HCT116 (cell line): ENCODE measurements at regions not wholly inside any gene's neighbourhood (a gene's known extent, or its start where the extent isn't known, plus 50 kb on each side); places are given as distances from the start of the nearest gene placed in this dataset.

Experiments
- ATAC-seq: fragments of 200-7000 bp; cut with Tn5 transposase; 2 replicates; pipeline ENCODE4 v1.9.1; 2020; ENCODE audit warnings: mild to moderate bottlenecking, moderate library complexity
- BruUV-seq: library from RNA; stranded (reverse); fragments of 400-500 nt; replicated peaks from 2 replicates; lab custom pipeline; 2021; lab: Mats Ljungman, UMichigan
- CTCF ChIA-PET: fragments of 300-600 bp; sonication (Branson Sonifier 250); formaldehyde crosslinking; loops from one replicate; lab custom pipeline; 2021; ENCODE audit warnings: antibody characterized with exemption; lab: Charles Lee
- POLR2A ChIA-PET: fragments of 300-600, 350-600 bp; sonication (Branson Sonifier 250); formaldehyde crosslinking; loops from one replicate; lab custom pipeline; 2021; ENCODE audit warnings: antibody characterized with exemption; lab: Charles Lee
- RAD21 ChIA-PET, 2 experiments: fragments of 300-600 bp; sonication (Branson Sonifier 250); formaldehyde crosslinking; loops; one replicate each; lab custom pipeline; 2023; ENCODE audit warnings: low total read pairs in 2 of 2; ENCODE audit not compliant: uncharacterized antibody in 2 of 2, unreplicated experiment in 2 of 2, low non-redundant PET in 1 of 2; lab: Charles Lee
- DNase-seq: peaks from one replicate; pipeline ENCODE4 v3.0.0-alpha.2; 2010; ENCODE audit warnings: low read depth, low spot score
- H2AFZ ChIP-seq: fragments of 200-600 bp; shearing (Covaris generic), sonication (generic); 2 replicates; pipeline ENCODE4 v1.6.1; 2017; ENCODE audit warnings: low read depth, mixed run types, mixed read lengths, antibody characterized with exemption, low read length; ENCODE audit not compliant: poor library complexity, severe bottlenecking
- H3K27ac ChIP-seq: 2 replicates; pipeline ENCODE4 v1.5.1; 2012; ENCODE audit warnings: low read depth, low read length
- H3K27me3 ChIP-seq: fragments of 200-600 bp; sonication (generic); 2 replicates; pipeline ENCODE4 v1.6.1; 2016; ENCODE audit warnings: mixed run types, low read length, mixed read lengths; ENCODE audit not compliant: insufficient read depth
- H3K36me3 ChIP-seq, 2 experiments: fragments of 200-500 bp in 1 of 2; fragments of 200-600 bp in 1 of 2; sonication (Bioruptor generic) in 1 of 2; sonication (generic) in 1 of 2; 2 replicates each; pipeline versions ENCODE4 v1.5.1 to v1.6.1; 2014 to 2016; ENCODE audit warnings: low read length in 2 of 2, inconsistent platforms in 1 of 2, mixed read lengths in 1 of 2, mixed run types in 1 of 2; ENCODE audit not compliant: insufficient read depth in 2 of 2, control insufficient read depth in 1 of 2
- H3K4me1 ChIP-seq, 2 experiments: fragments of 200-600 bp in 1 of 2; sonication (generic) in 1 of 2; 2 replicates each; pipeline versions ENCODE4 v1.5.1 to v1.6.1; 2012 to 2017; ENCODE audit warnings: low read length in 2 of 2, inconsistent platforms in 1 of 2, mild to moderate bottlenecking in 1 of 2, mixed read lengths in 1 of 2, mixed run types in 1 of 2, moderate library complexity in 1 of 2; ENCODE audit not compliant: insufficient read depth in 2 of 2, control insufficient read depth in 1 of 2
- H3K4me2 ChIP-seq: fragments of 200-600 bp; sonication (generic); 2 replicates; pipeline ENCODE4 v1.6.1; 2017; ENCODE audit warnings: mixed run types, low read length, mixed read lengths
- H3K4me3 ChIP-seq, 2 experiments: fragments of 200-600 bp in 1 of 2; sonication (generic) in 1 of 2; replicated peaks in 1 of 2; 2 replicates each; pipeline ENCODE4 v1.5.1; 2011 to 2016; ENCODE audit warnings: low read length in 2 of 2, control low read depth in 1 of 2, low read depth in 1 of 2, mild to moderate bottlenecking in 1 of 2, mixed read lengths in 1 of 2, mixed run types in 1 of 2
- H3K79me2 ChIP-seq: fragments of 200-600 bp; sonication (generic); 2 replicates; pipeline ENCODE4 v1.6.1; 2017; ENCODE audit warnings: mild to moderate bottlenecking, mixed run types, low read length, moderate library complexity, mixed read lengths; ENCODE audit not compliant: insufficient read depth
- H3K9ac ChIP-seq: fragments of 200-600 bp; sonication (generic); 2 replicates; pipeline ENCODE4 v1.6.1; 2016; ENCODE audit warnings: low read length, mixed read lengths
- H3K9me2 ChIP-seq: fragments of 200-600 bp; sonication (generic), shearing (Covaris generic); 2 replicates; pipeline ENCODE4 v1.6.1; 2017; ENCODE audit warnings: mixed run types, mild to moderate bottlenecking, moderate library complexity; ENCODE audit not compliant: insufficient read depth
- H3K9me3 ChIP-seq, 2 experiments: fragments of 200-500 bp in 1 of 2; fragments of 200-600 bp in 1 of 2; sonication (Bioruptor generic) in 1 of 2; sonication (generic) in 1 of 2; 2 replicates each; pipeline ENCODE4 v1.6.1; 2014 to 2017; ENCODE audit warnings: low read length in 2 of 2, mixed read lengths in 2 of 2, inconsistent platforms in 1 of 2, low read depth in 1 of 2, mild to moderate bottlenecking in 1 of 2, mixed run types in 1 of 2, moderate library complexity in 1 of 2; ENCODE audit not compliant: control insufficient read depth in 1 of 2, insufficient read depth in 1 of 2
- H4K20me1 ChIP-seq: fragments of 200-600 bp; sonication (generic), shearing (Covaris generic); 2 replicates; pipeline ENCODE4 v1.6.1; 2017; ENCODE audit warnings: mixed run types, mild to moderate bottlenecking, moderate library complexity; ENCODE audit not compliant: insufficient read depth
- CBX3 ChIP-seq: IDR thresholded peaks from 2 replicates; pipeline ENCODE4 v1.6.1; 2012; ENCODE audit warnings: low read depth
- CEBPB ChIP-seq: IDR thresholded peaks from 2 replicates; pipeline ENCODE4 v1.6.1; 2012; ENCODE audit warnings: low read depth
- EGR1 ChIP-seq: IDR thresholded peaks from 2 replicates; pipeline ENCODE4 v1.6.1; 2012; ENCODE audit warnings: low read depth
- ELF1 ChIP-seq: IDR thresholded peaks from 2 replicates; pipeline ENCODE4 v1.6.1; 2012; ENCODE audit warnings: low read depth, borderline replicate concordance
- EZH2 ChIP-seq: fragments of 200-600 bp; sonication (generic); IDR thresholded peaks from 2 replicates; pipeline ENCODE4 v1.6.1; 2017; ENCODE audit warnings: antibody characterized with exemption, mixed run types
- EZH2phosphoT487 ChIP-seq: fragments of 200-600 bp; IDR thresholded peaks from 2 replicates; pipeline ENCODE4 v1.6.1; 2018; ENCODE audit warnings: antibody characterized with exemption, borderline replicate concordance
- JUND ChIP-seq: IDR thresholded peaks from 2 replicates; pipeline ENCODE4 v1.6.1; 2012
- MAX ChIP-seq: IDR thresholded peaks from 2 replicates; pipeline ENCODE4 v1.6.1; 2012
- POLR2A ChIP-seq: IDR thresholded peaks from 2 replicates; pipeline ENCODE4 v1.7.0; 2011; ENCODE audit warnings: borderline replicate concordance; ENCODE audit not compliant: insufficient read depth, insufficient read length; ENCODE audit errors: extremely low read depth
- RAD21 ChIP-seq: IDR thresholded peaks from 2 replicates; pipeline ENCODE4 v1.6.1; 2012; ENCODE audit warnings: low read depth, mild to moderate bottlenecking
- REST ChIP-seq: IDR thresholded peaks from 2 replicates; pipeline ENCODE4 v1.6.1; 2012; ENCODE audit warnings: low read depth
- SIN3A ChIP-seq: IDR thresholded peaks from 2 replicates; pipeline ENCODE4 v1.6.1; 2012; ENCODE audit warnings: low read depth
- SP1 ChIP-seq: IDR thresholded peaks from 2 replicates; pipeline ENCODE4 v1.6.1; 2012; ENCODE audit warnings: low read depth
- SRF ChIP-seq: IDR thresholded peaks from 2 replicates; pipeline ENCODE4 v1.6.1; 2012; ENCODE audit warnings: low read depth
- YY1 ChIP-seq: IDR thresholded peaks from 2 replicates; pipeline ENCODE4 v1.6.1; 2011; ENCODE audit warnings: low read length, low read depth, moderate library complexity, mild to moderate bottlenecking; ENCODE audit not compliant: insufficient replicate concordance; ENCODE audit errors: extremely low read depth
- ZBTB33 ChIP-seq: IDR thresholded peaks from 2 replicates; pipeline ENCODE4 v1.6.1; 2011; ENCODE audit warnings: mild to moderate bottlenecking, low read length, moderate library complexity; ENCODE audit not compliant: insufficient replicate concordance; ENCODE audit errors: extremely low read depth
- ZFX ChIP-seq: fragments of 450-650 bp; IDR thresholded peaks from 2 replicates; pipeline ENCODE4 v1.6.1; 2017
- intact Hi-C: fragments of 100-400 bp; cut with micrococcal nuclease; formaldehyde crosslinking; loops from 2 replicates; pipeline ENCODE4 v1.10.0; 2022
- TF ChIP-seq, protein P1 (sequence below): IDR thresholded peaks from 2 replicates; pipeline ENCODE4 v1.6.1; 2012

GRCh38 chr10:3263082-3263481 is 90.5 kb upstream of the PITRM1 start:
- Histone ChIP-seq H3K4me1 (peaks cover 0 to 10% of the 10 kb centered on the region in 2 experiments; a peak in 2 of 4 replicates), H3K9me3 (no peaks in the 10 kb centered on the region), H4K20me1 (no peaks in the 10 kb centered on the region), H3K4me3 (no peak overlapping the region), H3K4me2 (no peak overlapping the region), H3K36me3 (no peaks in the 10 kb centered on the region), H3K27me3 (no peaks in the 10 kb centered on the region), H2AFZ (no peak overlapping the region), H3K79me2 (no peaks in the 10 kb centered on the region), H3K27ac (no peak overlapping the region), H3K9ac (no peak overlapping the region), H3K9me2 (no peaks in the 10 kb centered on the region)
- TF ChIP-seq EGR1 = no peak
- no peak for TF ChIP-seq MAX
- TF ChIP-seq EZH2 = no peak
- no peak for TF ChIP-seq ELF1
- TF ChIP-seq RAD21 = no peak
- TF ChIP-seq SRF = no peak
- TF ChIP-seq POLR2A = no peak
- no peak for TF ChIP-seq SIN3A
- TF ChIP-seq, protein P1, sequence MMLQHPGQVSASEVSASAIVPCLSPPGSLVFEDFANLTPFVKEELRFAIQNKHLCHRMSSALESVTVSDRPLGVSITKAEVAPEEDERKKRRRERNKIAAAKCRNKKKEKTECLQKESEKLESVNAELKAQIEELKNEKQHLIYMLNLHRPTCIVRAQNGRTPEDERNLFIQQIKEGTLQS = no peak
- no peak for TF ChIP-seq CEBPB
- no peak for TF ChIP-seq JUND
- TF ChIP-seq EZH2phosphoT487 = no peak
- no peak for TF ChIP-seq YY1
- TF ChIP-seq SP1 = no peak
- no peak for TF ChIP-seq ZFX
- no peak for TF ChIP-seq ZBTB33
- TF ChIP-seq REST = no peak
- no peak for TF ChIP-seq CBX3
- DNase-seq (no peak), ATAC-seq (no peak)
- ChIA-PET POLR2A (no interaction called here), RAD21 (no interaction called here), CTCF (no interaction called here)
- intact Hi-C loops = no loop called here
- BruUV-seq = no TSS peak
